CD14-positive monocyte (primary cell): ENCODE measurements at regions not wholly inside any gene's neighbourhood (a gene's known extent, or its start where the extent isn't known, plus 50 kb on each side); places are given as distances from the start of the nearest gene placed in this dataset.

ENCODE experiments used
- DNase-seq, 3 donors: peaks; one replicate each; pipeline ENCODE4 v3.0.0-alpha.2; 2011 to 2022
- H2AFZ ChIP-seq: 2 replicates; pipeline ENCODE4 v1.6.0; 2012; ENCODE audit warnings: mild to moderate bottlenecking, low read depth, low read length, inconsistent platforms; ENCODE audit not compliant: insufficient read depth, poor library complexity, severe bottlenecking
- H3K27ac ChIP-seq, 2 donors: 1 replicate in 1 of 2; 2 replicates in 1 of 2; pipeline ENCODE4 v1.5.1; 2012 to 2013; ENCODE audit warnings: low read length in 2 of 2, control low read depth in 1 of 2, inconsistent platforms in 1 of 2, low read depth in 1 of 2, mild to moderate bottlenecking in 1 of 2
- H3K27me3 ChIP-seq, 2 donors: one replicate each; pipeline versions ENCODE4 v1.6.0 to v1.6.1; 2011 to 2013; ENCODE audit warnings: low read length in 2 of 2; ENCODE audit not compliant: control insufficient read depth in 2 of 2, insufficient read depth in 2 of 2
- H3K36me3 ChIP-seq, 2 donors: replicated peaks in 1 of 2; 1 replicate in 1 of 2; 2 replicates in 1 of 2; pipeline versions ENCODE4 v1.5.1 to v1.6.1; 2012 to 2013; ENCODE audit warnings: low read length in 2 of 2, control low read depth in 1 of 2, inconsistent platforms in 1 of 2, mild to moderate bottlenecking in 1 of 2; ENCODE audit not compliant: insufficient read depth in 2 of 2, control insufficient read depth in 1 of 2
- H3K4me1 ChIP-seq, 2 donors: 1 replicate in 1 of 2; 2 replicates in 1 of 2; pipeline versions ENCODE4 v1.5.1 to v1.6.1; 2012 to 2013; ENCODE audit warnings: low read length in 2 of 2, control low read depth in 1 of 2, inconsistent platforms in 1 of 2, mild to moderate bottlenecking in 1 of 2, moderate library complexity in 1 of 2; ENCODE audit not compliant: insufficient read depth in 2 of 2, control insufficient read depth in 1 of 2
- H3K4me2 ChIP-seq: replicated peaks from 2 replicates; pipeline ENCODE3; 2012; ENCODE audit warnings: low read length, moderate library complexity, mild to moderate bottlenecking; ENCODE audit not compliant: poor library complexity, severe bottlenecking; ENCODE audit errors: extremely low read depth
- H3K4me3 ChIP-seq, 3 experiments: fragments of 200-600 bp in 1 of 3; sonication (generic) in 1 of 3; replicated peaks in 1 of 3; 1 replicate in 2 of 3; 2 replicates in 1 of 3; pipeline ENCODE4 v1.5.1; 2011 to 2013; ENCODE audit warnings: low read length in 3 of 3, mild to moderate bottlenecking in 3 of 3, control low read depth in 2 of 3, low read depth in 2 of 3, inconsistent platforms in 1 of 3, moderate library complexity in 1 of 3
- H3K79me2 ChIP-seq: 2 replicates; pipeline ENCODE4 v1.6.0; 2012; ENCODE audit warnings: mild to moderate bottlenecking, control low read depth, inconsistent platforms, low read length, moderate library complexity; ENCODE audit not compliant: insufficient read depth
- H3K9ac ChIP-seq: 2 replicates; pipeline ENCODE4 v1.6.0; 2017; ENCODE audit warnings: low read length, mild to moderate bottlenecking; ENCODE audit not compliant: insufficient read depth, poor library complexity, severe bottlenecking
- H3K9me3 ChIP-seq, 2 donors: replicated peaks in 1 of 2; 1 replicate in 1 of 2; 2 replicates in 1 of 2; pipeline versions ENCODE4 v1.5.1 to v1.6.1; 2012 to 2013; ENCODE audit warnings: low read length in 2 of 2, control low read depth in 1 of 2; ENCODE audit not compliant: control insufficient read depth in 1 of 2, insufficient read depth in 1 of 2
- H4K20me1 ChIP-seq: 2 replicates; pipeline ENCODE4 v1.6.0; 2012; ENCODE audit warnings: mild to moderate bottlenecking, low read length, control low read depth, moderate library complexity; ENCODE audit not compliant: insufficient read depth
- H3K27ac Mint-ChIP-seq, 7 donors: one replicate each; pipeline ENCODE4 v1.8.0; 2020; ENCODE audit warnings: mild to moderate bottlenecking in 7 of 7, mixed read lengths in 7 of 7, moderate library complexity in 6 of 7, inconsistent platforms in 2 of 7
- H3K27me3 Mint-ChIP-seq, 3 donors: one replicate each; pipeline ENCODE4 v1.8.0; 2021 to 2022; ENCODE audit warnings: low read depth in 3 of 3, mild to moderate bottlenecking in 3 of 3, mixed read lengths in 3 of 3, moderate library complexity in 3 of 3, inconsistent platforms in 1 of 3
- H3K36me3 Mint-ChIP-seq, 2 donors: one replicate each; pipeline ENCODE4 v1.8.0; 2020; ENCODE audit warnings: mixed read lengths in 2 of 2, inconsistent platforms in 1 of 2, mild to moderate bottlenecking in 1 of 2
- H3K4me1 Mint-ChIP-seq: one replicate; pipeline ENCODE4 v1.8.0; 2020; ENCODE audit warnings: mild to moderate bottlenecking, mixed read lengths
- H3K4me3 Mint-ChIP-seq, 2 donors: one replicate each; pipeline ENCODE4 v1.8.0; 2020; ENCODE audit warnings: mild to moderate bottlenecking in 2 of 2, mixed read lengths in 2 of 2, moderate library complexity in 1 of 2
- H3K9me3 Mint-ChIP-seq, 7 donors: one replicate each; pipeline ENCODE4 v1.8.0; 2020 to 2022; ENCODE audit warnings: mixed read lengths in 7 of 7, mild to moderate bottlenecking in 6 of 7, moderate library complexity in 6 of 7, inconsistent platforms in 2 of 7
- whole genome bisulfite sequencing: methylation state at CpG from one replicate; pipeline ENCODE4 v1.1.5; 2013; ENCODE audit warnings: missing lambda C conversion rate; ENCODE audit not compliant: insufficient coverage; 5-methylcytosine and 5-hydroxymethylcytosine counted together
- intact Hi-C, 2 donors: fragments of 100-400 bp; cut with micrococcal nuclease; formaldehyde crosslinking; loops; one replicate each; pipeline versions ENCODE4 v1.15.0 to v1.15.1; 2023
- TF ChIP-seq, protein P1 (sequence below): fragments of 200-600 bp; IDR thresholded peaks from one replicate; pipeline ENCODE4 v1.8.0; 2022; ENCODE audit warnings: antibody characterized with exemption, mild to moderate bottlenecking

DNA sequence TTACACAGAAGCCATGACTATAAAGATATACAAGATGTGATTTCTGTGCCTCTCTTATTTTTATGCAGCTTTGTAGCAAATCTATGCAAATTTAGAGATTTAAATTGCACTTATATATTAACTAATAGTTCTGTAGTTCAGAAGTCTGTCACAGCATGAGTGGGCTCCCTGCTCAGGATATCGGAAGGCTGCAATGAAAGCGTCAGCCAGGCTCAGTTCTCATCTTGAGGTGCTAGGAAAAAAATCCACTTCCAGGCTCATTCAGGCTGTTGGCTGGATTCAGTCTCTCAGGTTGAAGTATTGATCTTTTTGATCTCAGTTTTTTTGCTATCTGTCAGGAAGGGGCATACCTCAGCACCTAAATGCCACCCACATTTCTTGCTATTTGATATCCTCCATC is 487.4 kb upstream of the DEPDC1 start:
- Histone ChIP-seq H3K27ac (no peak overlapping the region), H3K9ac (no peak overlapping the region), H2AFZ (no peak overlapping the region), H3K36me3 (no peaks in the 10 kb centered on the region), H3K4me2 (no peak overlapping the region), H3K4me3 (no peak overlapping the region), H4K20me1 (no peaks in the 10 kb centered on the region), H3K79me2 (no peaks in the 10 kb centered on the region), H3K4me1 (no peaks in the 10 kb centered on the region), H3K27me3 (no peaks in the 10 kb centered on the region), H3K9me3 (peaks cover 15% of the 10 kb centered on the region in 2 donors)
- TF ChIP-seq, protein P1, sequence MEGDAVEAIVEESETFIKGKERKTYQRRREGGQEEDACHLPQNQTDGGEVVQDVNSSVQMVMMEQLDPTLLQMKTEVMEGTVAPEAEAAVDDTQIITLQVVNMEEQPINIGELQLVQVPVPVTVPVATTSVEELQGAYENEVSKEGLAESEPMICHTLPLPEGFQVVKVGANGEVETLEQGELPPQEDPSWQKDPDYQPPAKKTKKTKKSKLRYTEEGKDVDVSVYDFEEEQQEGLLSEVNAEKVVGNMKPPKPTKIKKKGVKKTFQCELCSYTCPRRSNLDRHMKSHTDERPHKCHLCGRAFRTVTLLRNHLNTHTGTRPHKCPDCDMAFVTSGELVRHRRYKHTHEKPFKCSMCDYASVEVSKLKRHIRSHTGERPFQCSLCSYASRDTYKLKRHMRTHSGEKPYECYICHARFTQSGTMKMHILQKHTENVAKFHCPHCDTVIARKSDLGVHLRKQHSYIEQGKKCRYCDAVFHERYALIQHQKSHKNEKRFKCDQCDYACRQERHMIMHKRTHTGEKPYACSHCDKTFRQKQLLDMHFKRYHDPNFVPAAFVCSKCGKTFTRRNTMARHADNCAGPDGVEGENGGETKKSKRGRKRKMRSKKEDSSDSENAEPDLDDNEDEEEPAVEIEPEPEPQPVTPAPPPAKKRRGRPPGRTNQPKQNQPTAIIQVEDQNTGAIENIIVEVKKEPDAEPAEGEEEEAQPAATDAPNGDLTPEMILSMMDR = no peak
- no peaks in the 10 kb centered on the region for H3K36me3 Mint-ChIP-seq
- WGBS = 100% methylated on average over 2 of the region's 2 CpGs
- no peak overlapping the region for H3K4me3 Mint-ChIP-seq
- H3K4me1 Mint-ChIP-seq = no peaks in the 10 kb centered on the region
- H3K27ac Mint-ChIP-seq = no peak overlapping the region
- peaks cover 4 to 19% (median 16%) of the 10 kb centered on the region in 7 donors for H3K9me3 Mint-ChIP-seq
- intact Hi-C loops = no loop called here
- DNase-seq = no peak
- H3K27me3 Mint-ChIP-seq = peaks cover 0 to 2% (median 0%) of the 10 kb centered on the region in 3 donors

DNA sequence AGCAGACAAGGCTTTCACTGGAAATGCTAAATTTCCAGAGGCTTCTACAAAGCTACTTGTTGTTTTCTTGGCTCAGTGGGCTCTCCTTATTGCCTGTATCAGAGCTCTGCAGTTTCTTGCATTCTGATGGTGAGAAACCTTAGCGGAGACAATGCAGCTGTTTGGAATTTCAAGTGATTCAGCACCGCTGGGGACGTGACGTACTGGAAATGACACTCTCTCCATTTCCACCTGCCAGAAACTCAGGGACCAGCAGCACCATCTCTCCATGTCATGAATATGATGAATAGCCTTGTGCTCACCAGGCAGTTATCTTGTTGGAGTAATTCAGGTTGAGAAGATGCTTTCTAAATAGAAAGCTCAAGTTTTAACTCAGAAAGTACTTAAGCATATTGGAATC is 497.2 kb upstream of the DEPDC1 start:
- no peaks in the 10 kb centered on the region for H3K27me3 Mint-ChIP-seq
- no peak overlapping the region for H3K4me3 Mint-ChIP-seq
- TF ChIP-seq, protein P1 = no peak
- Histone ChIP-seq H4K20me1 (no peaks in the 10 kb centered on the region), H2AFZ (no peak overlapping the region), H3K79me2 (no peaks in the 10 kb centered on the region), H3K27ac (no peak overlapping the region), H3K9me3 (no peaks in the 10 kb centered on the region), H3K27me3 (no peaks in the 10 kb centered on the region), H3K4me1 (no peaks in the 10 kb centered on the region), H3K9ac (no peak overlapping the region), H3K4me2 (no peak overlapping the region), H3K4me3 (no peak overlapping the region), H3K36me3 (no peaks in the 10 kb centered on the region)
- no peak overlapping the region for H3K27ac Mint-ChIP-seq
- intact Hi-C loops = no loop called here
- no peaks in the 10 kb centered on the region for H3K4me1 Mint-ChIP-seq
- DNase-seq = no peak
- WGBS = 100% methylated on average over 1 of the region's 4 CpGs
- H3K36me3 Mint-ChIP-seq = no peaks in the 10 kb centered on the region
- H3K9me3 Mint-ChIP-seq = peaks cover 0 to 13% (median 7%) of the 10 kb centered on the region in 7 donors
